GM12875 (cell line): ENCODE measurements at regions not wholly inside any gene's neighbourhood (a gene's known extent, or its start where the extent isn't known, plus 50 kb on each side); places are given as distances from the start of the nearest gene placed in this dataset.

ENCODE experiments used
- H3K4me3 ChIP-seq: one replicate; pipeline ENCODE4 v1.5.1; 2011; ENCODE audit warnings: low read depth, low read length, control low read depth
- TF ChIP-seq, protein P1 (sequence below): IDR thresholded peaks from 2 replicates; pipeline ENCODE4 v1.5.1; 2011; ENCODE audit warnings: low read depth, mild to moderate bottlenecking, control low read depth, inconsistent platforms, low read length, moderate library complexity, borderline replicate concordance; ENCODE audit not compliant: insufficient read depth

DNA sequence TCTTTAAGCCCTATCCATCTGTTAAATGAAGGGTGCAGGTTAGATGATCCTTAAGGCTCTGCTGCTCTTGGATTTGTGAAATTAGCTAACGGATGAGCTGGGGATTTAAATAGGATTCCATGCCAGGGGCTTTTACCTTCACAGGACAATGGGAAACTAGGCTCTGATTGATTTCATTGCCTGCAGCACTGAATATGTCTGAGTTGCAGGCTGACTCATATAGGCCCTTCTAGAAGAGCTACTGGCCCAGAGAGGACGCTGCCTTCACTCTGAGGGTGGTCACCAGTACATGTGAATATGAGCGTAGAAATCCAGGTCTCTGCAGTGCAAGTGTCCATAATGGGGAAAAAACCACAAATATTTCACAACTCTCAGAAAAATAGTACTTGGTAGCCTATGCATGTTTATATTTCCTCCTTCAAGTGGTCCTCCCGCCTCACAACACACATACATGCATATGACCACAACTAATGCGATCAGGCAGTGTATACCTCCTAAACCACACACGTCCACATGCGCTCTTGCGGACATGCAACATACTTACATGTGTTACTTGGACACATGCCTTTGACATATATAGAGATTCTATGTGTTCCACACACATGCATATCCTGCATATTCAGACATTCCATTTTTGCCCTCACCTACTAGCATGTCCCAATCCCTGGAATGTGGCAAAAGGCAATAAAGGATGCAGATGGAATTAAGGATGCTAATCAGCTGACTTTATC lies 233.8 kb upstream of the JUN start:
- no peak overlapping the region for H3K4me3 ChIP-seq
- TF ChIP-seq, protein P1, sequence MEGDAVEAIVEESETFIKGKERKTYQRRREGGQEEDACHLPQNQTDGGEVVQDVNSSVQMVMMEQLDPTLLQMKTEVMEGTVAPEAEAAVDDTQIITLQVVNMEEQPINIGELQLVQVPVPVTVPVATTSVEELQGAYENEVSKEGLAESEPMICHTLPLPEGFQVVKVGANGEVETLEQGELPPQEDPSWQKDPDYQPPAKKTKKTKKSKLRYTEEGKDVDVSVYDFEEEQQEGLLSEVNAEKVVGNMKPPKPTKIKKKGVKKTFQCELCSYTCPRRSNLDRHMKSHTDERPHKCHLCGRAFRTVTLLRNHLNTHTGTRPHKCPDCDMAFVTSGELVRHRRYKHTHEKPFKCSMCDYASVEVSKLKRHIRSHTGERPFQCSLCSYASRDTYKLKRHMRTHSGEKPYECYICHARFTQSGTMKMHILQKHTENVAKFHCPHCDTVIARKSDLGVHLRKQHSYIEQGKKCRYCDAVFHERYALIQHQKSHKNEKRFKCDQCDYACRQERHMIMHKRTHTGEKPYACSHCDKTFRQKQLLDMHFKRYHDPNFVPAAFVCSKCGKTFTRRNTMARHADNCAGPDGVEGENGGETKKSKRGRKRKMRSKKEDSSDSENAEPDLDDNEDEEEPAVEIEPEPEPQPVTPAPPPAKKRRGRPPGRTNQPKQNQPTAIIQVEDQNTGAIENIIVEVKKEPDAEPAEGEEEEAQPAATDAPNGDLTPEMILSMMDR: no peak

GRCh38 chr1:59018446-59018845 lies 234.6 kb upstream of the JUN start:
- TF ChIP-seq, protein P1: no peak
- H3K4me3 ChIP-seq: no peak overlapping the region

DNA sequence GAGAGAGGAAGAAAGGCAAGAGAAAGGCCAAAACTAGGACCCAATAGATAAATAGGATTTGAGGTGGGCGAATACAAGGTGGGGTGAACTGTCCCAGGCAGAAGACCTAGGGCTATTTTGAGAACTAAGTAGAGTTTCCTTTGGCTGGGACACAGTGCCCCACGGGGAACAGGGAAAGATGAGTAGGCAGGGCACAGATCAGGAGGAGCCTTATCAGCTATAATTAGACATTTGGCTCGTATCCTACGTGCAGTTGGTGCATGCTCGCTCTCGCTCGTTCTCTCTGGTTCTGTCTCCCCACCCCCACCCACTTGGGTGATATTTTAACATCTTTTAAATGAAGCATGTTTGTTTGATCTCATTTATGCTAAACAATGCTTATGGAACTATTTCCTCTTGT lies 235.0 kb upstream of the JUN start:
- H3K4me3 ChIP-seq: no peak overlapping the region
- TF ChIP-seq, protein P1: no peak

- TF ChIP-seq, protein P1: no peak
- H3K4me3 ChIP-seq: no peak overlapping the region
Observed at GRCh38 chr1:59020151-59020997, 236.5 kb upstream of the JUN start.

- no peak overlapping the region for H3K4me3 ChIP-seq
- TF ChIP-seq, protein P1: no peak
Observed at GRCh38 chr1:59022199-59022598, 238.4 kb upstream of the JUN start.

DNA sequence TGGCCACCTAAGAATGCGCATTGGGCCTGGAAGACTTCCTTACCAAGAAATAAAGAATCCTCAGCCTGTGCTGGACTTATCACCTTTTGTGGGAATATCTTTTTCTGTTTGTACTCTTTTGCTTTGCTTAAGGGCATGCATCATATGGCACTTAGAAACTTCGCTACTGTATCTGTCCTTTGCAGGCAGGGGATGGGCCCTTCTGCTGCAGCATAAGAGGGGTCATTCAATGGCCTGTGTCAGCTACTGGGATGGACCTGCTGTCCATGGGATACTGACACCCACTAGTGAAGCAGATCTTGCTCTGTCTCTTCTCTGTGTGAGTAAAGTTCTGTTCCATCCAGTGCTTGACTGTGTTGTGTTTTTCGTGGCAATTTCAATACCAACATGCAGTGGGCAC lies 239.0 kb upstream of the JUN start:
- H3K4me3 ChIP-seq: no peak overlapping the region
- TF ChIP-seq, protein P1: no peak
